Endodermal cell (in vitro differentiated cells): ENCODE measurements at regions not wholly inside any gene's neighbourhood (a gene's known extent, or its start where the extent isn't known, plus 50 kb on each side); places are given as distances from the start of the nearest gene placed in this dataset.

Experiments
- DNase-seq: peaks from one replicate; pipeline ENCODE4 v3.0.0-alpha.2; 2017
- H3K27ac ChIP-seq: 2 replicates; pipeline ENCODE4 v1.5.1; 2013; ENCODE audit warnings: mild to moderate bottlenecking, low read depth, low read length, moderate library complexity
- H3K27me3 ChIP-seq: 2 replicates; pipeline ENCODE4 v1.6.1; 2013; ENCODE audit warnings: mild to moderate bottlenecking, low read length, moderate library complexity; ENCODE audit not compliant: insufficient read depth, control insufficient read depth, poor library complexity, severe bottlenecking
- H3K36me3 ChIP-seq: 2 replicates; pipeline ENCODE4 v1.7.0; 2013; ENCODE audit warnings: mild to moderate bottlenecking, low read length, moderate library complexity; ENCODE audit not compliant: control insufficient read depth, insufficient read depth
- H3K4me1 ChIP-seq: one replicate; pipeline ENCODE4 v1.7.0; 2013; ENCODE audit warnings: low read length; ENCODE audit not compliant: control insufficient read depth, insufficient read depth
- H3K4me3 ChIP-seq: 2 replicates; pipeline ENCODE4 v1.5.1; 2013; ENCODE audit warnings: mild to moderate bottlenecking, low read length, moderate library complexity
- H3K9ac ChIP-seq: 2 replicates; pipeline ENCODE4 v1.6.1; 2013; ENCODE audit warnings: mild to moderate bottlenecking, low read length, moderate library complexity; ENCODE audit not compliant: poor library complexity, severe bottlenecking; ENCODE audit errors: extremely low read depth
- H3K9me3 ChIP-seq: 2 replicates; pipeline ENCODE4 v1.6.1; 2013; ENCODE audit warnings: mild to moderate bottlenecking, low read length, moderate library complexity; ENCODE audit not compliant: control insufficient read depth
- H3K27ac Mint-ChIP-seq: 2 replicates; pipeline ENCODE4 v1.8.0; 2020; ENCODE audit warnings: mixed read lengths
- H3K27me3 Mint-ChIP-seq: 2 replicates; pipeline ENCODE4 v1.8.0; 2021; ENCODE audit warnings: mild to moderate bottlenecking, mixed read lengths; ENCODE audit not compliant: insufficient read depth
- H3K36me3 Mint-ChIP-seq: 2 replicates; pipeline ENCODE4 v1.8.0; 2020; ENCODE audit warnings: low read depth, mixed read lengths
- H3K4me1 Mint-ChIP-seq: 2 replicates; pipeline ENCODE4 v1.8.0; 2020; ENCODE audit warnings: mixed read lengths
- H3K4me3 Mint-ChIP-seq: 2 replicates; pipeline ENCODE4 v1.8.0; 2020; ENCODE audit warnings: mild to moderate bottlenecking, moderate library complexity, mixed read lengths
- H3K9me3 Mint-ChIP-seq: 2 replicates; pipeline ENCODE4 v1.8.0; 2020; ENCODE audit warnings: mild to moderate bottlenecking, mixed read lengths
- CTCF ChIP-seq: fragments of 200-600 bp; sonication (generic); conservative IDR thresholded peaks from 2 replicates; pipeline ENCODE4 v1.5.0; 2021; ENCODE audit warnings: antibody characterized with exemption, mild to moderate bottlenecking
- WGBS, 2 experiments: methylation state at CpG; one replicate each; pipeline versions ENCODE4 v1.1.5 to v1.1.7; 2013; ENCODE audit warnings: missing lambda C conversion rate in 2 of 2, mixed read lengths in 1 of 2; ENCODE audit not compliant: insufficient coverage in 1 of 2, insufficient read length in 1 of 2; 5-methylcytosine and 5-hydroxymethylcytosine counted together

- H3K27ac ChIP-seq, result no peak overlapping the region
- no peaks in the 10 kb centered on the region for H3K4me1 ChIP-seq
- WGBS, 2 experiments, result 84 to 98% methylated on average over 3 to 5 of the region's 5 CpGs
- H3K27me3 Mint-ChIP-seq, result peaks cover 17% of the 10 kb centered on the region
- H3K4me1 Mint-ChIP-seq, result peaks cover 4% of the 10 kb centered on the region
- TF ChIP-seq CTCF, result no peak
- H3K9ac ChIP-seq, result no peak overlapping the region
- peaks cover 11% of the 10 kb centered on the region for H3K27me3 ChIP-seq
- no peak for DNase-seq
- no peaks in the 10 kb centered on the region for H3K9me3 Mint-ChIP-seq
- H3K36me3 Mint-ChIP-seq, result no peaks in the 10 kb centered on the region
- no peaks in the 10 kb centered on the region for H3K36me3 ChIP-seq
- H3K4me3 ChIP-seq, result no peak overlapping the region
- no peak overlapping the region for H3K27ac Mint-ChIP-seq
- H3K4me3 Mint-ChIP-seq, result no peak overlapping the region
- no peaks in the 10 kb centered on the region for H3K9me3 ChIP-seq
Observed at GRCh38 chr14:21749306-21749868, 75.8 kb upstream of the OR4E1 start.

GRCh38 chr14:21748869-21749303, 75.3 kb upstream of the OR4E1 start:
- H3K9me3 Mint-ChIP-seq, result no peaks in the 10 kb centered on the region
- peak; percentile 88 for TF ChIP-seq CTCF
- no peaks in the 10 kb centered on the region for H3K36me3 Mint-ChIP-seq
- 33 to 34% methylated on average over 4 to 5 of the region's 5 CpGs for WGBS, 2 experiments
- Histone ChIP-seq H3K4me1 (no peaks in the 10 kb centered on the region), H3K9ac (no peak overlapping the region), H3K27ac (no peak overlapping the region), H3K36me3 (no peaks in the 10 kb centered on the region), H3K4me3 (no peak overlapping the region), H3K27me3 (peaks cover 16% of the 10 kb centered on the region), H3K9me3 (no peaks in the 10 kb centered on the region)
- H3K27me3 Mint-ChIP-seq, result peaks cover 17% of the 10 kb centered on the region
- peak; percentile 88 for DNase-seq
- no peak overlapping the region for H3K27ac Mint-ChIP-seq
- no peak overlapping the region for H3K4me3 Mint-ChIP-seq
- H3K4me1 Mint-ChIP-seq, result peaks cover 4% of the 10 kb centered on the region

- H3K36me3 Mint-ChIP-seq, result no peaks in the 10 kb centered on the region
- H3K27ac ChIP-seq, result no peak overlapping the region
- DNase-seq, result no peak
- no peak overlapping the region for H3K9ac ChIP-seq
- WGBS, 2 experiments, result 87 to 100% methylated on average over 1 to 4 of the region's 4 CpGs
- H3K27me3 Mint-ChIP-seq, result peaks cover 21% of the 10 kb centered on the region
- no peaks in the 10 kb centered on the region for H3K4me1 Mint-ChIP-seq
- H3K4me1 ChIP-seq, result no peaks in the 10 kb centered on the region
- no peaks in the 10 kb centered on the region for H3K9me3 ChIP-seq
- no peak overlapping the region for H3K27ac Mint-ChIP-seq
- no peak for TF ChIP-seq CTCF
- H3K36me3 ChIP-seq, result no peaks in the 10 kb centered on the region
- H3K4me3 Mint-ChIP-seq, result no peak overlapping the region
- H3K4me3 ChIP-seq, result no peak overlapping the region
- H3K27me3 ChIP-seq, result peaks cover 20% of the 10 kb centered on the region
- H3K9me3 Mint-ChIP-seq, result peaks cover under 1% of the 10 kb centered on the region
Observed at GRCh38 chr14:21735639-21736307, 62.2 kb upstream of the OR4E1 start.
